Ovary (tissue), 7 donors: ENCODE measurements at regions not wholly inside any gene's neighbourhood (a gene's known extent, or its start where the extent isn't known, plus 50 kb on each side); places are given as distances from the start of the nearest gene placed in this dataset.

Source experiments
- DNase-seq, 5 donors: peaks; one replicate each; pipeline ENCODE4 v3.0.0-alpha.2; 2019 to 2020
- H3K27ac ChIP-seq, 2 donors: fragments of 200-600 bp; one replicate each; pipeline versions ENCODE4 v1.5.1 to v1.8.0; 2019 to 2022
- H3K27me3 ChIP-seq: fragments of 200-600 bp; one replicate; pipeline ENCODE4 v1.8.0; 2022
- H3K36me3 ChIP-seq: fragments of 200-600 bp; sonication (generic); one replicate; pipeline ENCODE4 v1.5.1; 2019
- H3K4me1 ChIP-seq: one replicate; pipeline ENCODE4 v1.8.1; 2013; ENCODE audit warnings: mild to moderate bottlenecking, moderate library complexity; ENCODE audit not compliant: insufficient read depth
- H3K4me3 ChIP-seq: fragments of 200-600 bp; sonication (generic); one replicate; pipeline ENCODE4 v1.5.1; 2017
- H3K9me3 ChIP-seq, 2 donors: fragments of 200-600 bp in 1 of 2; sonication (generic) in 1 of 2; one replicate each; pipeline versions ENCODE4 v1.5.1 to v1.8.1; 2013 to 2019; ENCODE audit warnings: mild to moderate bottlenecking in 1 of 2, moderate library complexity in 1 of 2
- CTCF ChIP-seq, 3 donors: fragments of 450-650 bp in 2 of 3; fragments of 200-600 bp in 1 of 3; IDR thresholded peaks; one replicate each; pipeline versions ENCODE4 v1.5.1 to v1.8.0; 2016 to 2022; ENCODE audit warnings: antibody characterized with exemption in 3 of 3, mild to moderate bottlenecking in 1 of 3
- EP300 ChIP-seq: sonication (generic); formaldehyde crosslinking; IDR thresholded peaks from one replicate; pipeline ENCODE4 v1.6.1; 2017; ENCODE audit warnings: antibody characterized with exemption
- POLR2A ChIP-seq: fragments of 450-650 bp; IDR thresholded peaks from one replicate; pipeline ENCODE4 v1.6.1; 2017; ENCODE audit warnings: antibody characterized with exemption, mild to moderate bottlenecking, moderate library complexity
- WGBS, 3 donors: extraction: QIAGEN DNeasy Blood & Tissue Kit in 1 of 3; methylation state at CpG; one replicate each; pipeline versions ENCODE4 v1.1.5 to v1.1.7; 2013 to 2017; 5-methylcytosine and 5-hydroxymethylcytosine counted together
- intact Hi-C, 4 donors: fragments of 100-400 bp; cut with DNase I; formaldehyde crosslinking; loops; one replicate each; pipeline versions ENCODE4 v1.11.0 to v1.15.1; 2022 to 2023
- donor health status: DM: no; HTN: no; CAD: no; lungs with moderate emphysema.
- donor health status: DM: no; HTN: no; CAD: no.
- donor health status: Bipolar disorder and iron deficiency.
- donor health status: DM: no; HTN: no; CAD: no.
- donor health status: DM: yes; HTN: yes; CAD: no.

GRCh38 chr20:4559106-4559505 lies 127.2 kb upstream of the PRNP start:
- intact Hi-C loops: no loop called here
- Histone ChIP-seq H3K9me3 (no peaks in the 10 kb centered on the region), H3K4me1 (no peaks in the 10 kb centered on the region), H3K27me3 (no peaks in the 10 kb centered on the region), H3K4me3 (no peak overlapping the region), H3K27ac (no peak overlapping the region), H3K36me3 (no peaks in the 10 kb centered on the region)
- no peak for DNase-seq
- TF ChIP-seq EP300 (no peak), POLR2A (no peak)

- WGBS, 3 donors: 60 to 74% (median 73%) methylated on average over 4 of the region's 4 CpGs
- no peak for TF ChIP-seq POLR2A
- no peak for TF ChIP-seq EP300
- TF ChIP-seq CTCF (IDR thresholded peaks at IDR 0.05): no peak
Observed at GRCh38 chr20:4556781-4557180, 129.5 kb upstream of the PRNP start.

GRCh38 chr20:4555188-4555890 lies 130.9 kb upstream of the PRNP start:
- no peak for DNase-seq
- Histone ChIP-seq H3K27me3 (no peaks in the 10 kb centered on the region), H3K27ac (no peak overlapping the region), H3K36me3 (no peaks in the 10 kb centered on the region), H3K4me1 (no peaks in the 10 kb centered on the region), H3K4me3 (no peak overlapping the region), H3K9me3 (no peaks in the 10 kb centered on the region)
- TF ChIP-seq CTCF (IDR thresholded peaks at IDR 0.05): no peak
- no peak for TF ChIP-seq EP300
- TF ChIP-seq POLR2A: no peak
- 47 to 53% (median 49%) methylated on average over 8 of the region's 8 CpGs for WGBS, 3 donors
- intact Hi-C loops: no loop called here

More at GRCh38 chr20:4556781-4557180, 129.5 kb upstream of the PRNP start:
- Histone ChIP-seq H3K27me3 (no peaks in the 10 kb centered on the region), H3K27ac (no peak overlapping the region), H3K36me3 (no peaks in the 10 kb centered on the region), H3K9me3 (no peaks in the 10 kb centered on the region), H3K4me1 (no peaks in the 10 kb centered on the region), H3K4me3 (no peak overlapping the region)
- intact Hi-C loops: no loop called here
- DNase-seq: no peak

- intact Hi-C loops: no loop called here
- WGBS, 3 donors: 67 to 78% (median 68%) methylated on average over 6 of the region's 6 CpGs
Observed at GRCh38 chr20:4554346-4554745, 131.9 kb upstream of the PRNP start.

More at GRCh38 chr20:4554346-4554745, 131.9 kb upstream of the PRNP start:
- Histone ChIP-seq H3K36me3 (no peaks in the 10 kb centered on the region), H3K4me1 (no peaks in the 10 kb centered on the region), H3K9me3 (no peaks in the 10 kb centered on the region), H3K27me3 (no peaks in the 10 kb centered on the region), H3K27ac (no peak overlapping the region), H3K4me3 (no peak overlapping the region)
- no peak for TF ChIP-seq CTCF (IDR thresholded peaks at IDR 0.05)
- TF ChIP-seq EP300: no peak
- no peak for TF ChIP-seq POLR2A
- no peak for DNase-seq
